ENCODE measurements at regions not wholly inside any gene's neighbourhood (a gene's known extent, or its start where the extent isn't known, plus 50 kb on each side); places are given as distances from the start of the nearest gene placed in this dataset.

DNA sequence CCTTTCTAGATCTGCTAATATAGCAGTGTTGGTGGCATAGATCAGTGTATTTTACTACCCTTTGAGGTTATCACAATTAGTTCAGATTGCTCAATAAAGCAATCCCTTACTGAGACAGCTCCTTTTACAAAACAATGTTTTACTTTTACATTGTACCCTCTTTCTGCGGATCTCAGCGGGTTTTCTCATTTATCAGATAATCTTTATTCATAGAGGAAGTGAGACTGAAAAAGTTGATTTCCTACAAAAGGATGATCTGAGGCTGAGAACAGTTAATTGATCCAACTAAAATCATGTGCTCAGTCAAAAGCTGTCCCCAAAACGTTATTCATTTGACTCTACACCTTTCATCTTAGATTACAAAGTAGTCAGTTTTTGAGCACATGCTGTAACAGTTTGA, 2319.9 kb downstream of the LRRC4C start:
- Histone ChIP-seq H3K9me3 (no peaks in the 10 kb centered on the region), H3K27me3 (replicated peaks; ENCODE audit: insufficient read depth) (no peaks in the 10 kb centered on the region), H3K36me3 (no peaks in the 10 kb centered on the region), H3K27ac (no peak overlapping the region), H3K4me1 (replicated peaks) (no peaks in the 10 kb centered on the region), H3K4me3 (no peak overlapping the region)
- TF ChIP-seq POLR2AphosphoS5 (IDR thresholded peaks at IDR 0.05) = no peak
- TF ChIP-seq, protein P1, sequence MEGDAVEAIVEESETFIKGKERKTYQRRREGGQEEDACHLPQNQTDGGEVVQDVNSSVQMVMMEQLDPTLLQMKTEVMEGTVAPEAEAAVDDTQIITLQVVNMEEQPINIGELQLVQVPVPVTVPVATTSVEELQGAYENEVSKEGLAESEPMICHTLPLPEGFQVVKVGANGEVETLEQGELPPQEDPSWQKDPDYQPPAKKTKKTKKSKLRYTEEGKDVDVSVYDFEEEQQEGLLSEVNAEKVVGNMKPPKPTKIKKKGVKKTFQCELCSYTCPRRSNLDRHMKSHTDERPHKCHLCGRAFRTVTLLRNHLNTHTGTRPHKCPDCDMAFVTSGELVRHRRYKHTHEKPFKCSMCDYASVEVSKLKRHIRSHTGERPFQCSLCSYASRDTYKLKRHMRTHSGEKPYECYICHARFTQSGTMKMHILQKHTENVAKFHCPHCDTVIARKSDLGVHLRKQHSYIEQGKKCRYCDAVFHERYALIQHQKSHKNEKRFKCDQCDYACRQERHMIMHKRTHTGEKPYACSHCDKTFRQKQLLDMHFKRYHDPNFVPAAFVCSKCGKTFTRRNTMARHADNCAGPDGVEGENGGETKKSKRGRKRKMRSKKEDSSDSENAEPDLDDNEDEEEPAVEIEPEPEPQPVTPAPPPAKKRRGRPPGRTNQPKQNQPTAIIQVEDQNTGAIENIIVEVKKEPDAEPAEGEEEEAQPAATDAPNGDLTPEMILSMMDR (IDR thresholded peaks at IDR 0.05) = no peak
- TF ChIP-seq POLR2A (IDR thresholded peaks at IDR 0.05) = no peak
- no peak for DNase-seq (ENCODE audit: low spot score)
- 46% methylated on average over 3 of the region's 3 CpGs for WGBS
- intact Hi-C loops (cut with DNase I) = no loop called here

DNA sequence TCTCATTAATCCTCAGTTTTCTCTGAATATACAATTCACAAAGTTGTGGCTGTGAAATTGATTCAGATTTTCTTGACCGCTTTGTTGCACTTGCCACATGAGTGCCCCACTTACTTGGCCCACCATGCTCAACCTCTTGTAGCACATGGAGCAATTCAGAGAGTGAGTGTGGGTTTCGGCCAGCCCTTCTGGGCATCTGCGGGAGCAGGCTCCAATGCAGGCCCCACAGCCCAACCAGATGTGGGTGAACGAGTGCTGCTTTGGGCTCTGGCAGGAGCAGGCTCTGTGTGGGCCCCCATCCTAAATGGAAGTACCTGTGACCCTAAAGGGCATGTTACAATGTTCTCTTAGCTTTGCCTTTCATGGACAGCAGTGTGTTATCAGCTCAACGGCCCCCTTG, 2338.6 kb downstream of the LRRC4C start:
- WGBS = 87% methylated on average over 5 of the region's 5 CpGs

DNA sequence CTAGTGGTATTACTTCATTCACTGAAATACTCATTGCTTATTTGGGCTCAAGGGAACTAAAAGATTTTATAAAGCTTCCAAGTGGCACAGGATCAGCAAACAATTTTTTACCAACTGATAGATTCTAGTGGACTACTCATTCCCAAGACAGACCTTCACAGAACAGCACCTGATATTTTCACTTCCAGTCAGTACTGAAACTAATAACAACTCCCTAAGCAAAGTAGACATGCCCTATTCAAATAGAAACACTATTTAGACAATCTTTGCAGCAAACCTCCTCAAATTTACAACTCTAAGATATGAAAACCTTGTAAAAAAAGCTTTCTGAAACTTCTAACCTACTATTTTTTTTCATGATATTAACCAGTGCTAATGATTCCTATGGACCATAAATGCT, 2345.8 kb downstream of the LRRC4C start:
- Histone ChIP-seq H3K27me3 (replicated peaks; ENCODE audit: insufficient read depth) (no peaks in the 10 kb centered on the region), H3K27ac (no peak overlapping the region), H3K4me1 (replicated peaks) (no peaks in the 10 kb centered on the region), H3K4me3 (no peak overlapping the region), H3K9me3 (no peaks in the 10 kb centered on the region), H3K36me3 (no peaks in the 10 kb centered on the region)
- TF ChIP-seq POLR2A (IDR thresholded peaks at IDR 0.05) = no peak
- no peak for TF ChIP-seq POLR2AphosphoS5 (IDR thresholded peaks at IDR 0.05)
- TF ChIP-seq, protein P1 (IDR thresholded peaks at IDR 0.05) = no peak
- no peak for DNase-seq (ENCODE audit: low spot score)
- intact Hi-C loops (cut with DNase I) = no loop called here

More for the DNA sequence above, 2338.6 kb downstream of the LRRC4C start:
- TF ChIP-seq POLR2A (IDR thresholded peaks at IDR 0.05) = no peak
- TF ChIP-seq, protein P1 (IDR thresholded peaks at IDR 0.05) = no peak
- TF ChIP-seq POLR2AphosphoS5 (IDR thresholded peaks at IDR 0.05) = no peak
- intact Hi-C loops (cut with DNase I) = no loop called here
- no peak for DNase-seq (ENCODE audit: low spot score)
- Histone ChIP-seq H3K9me3 (no peaks in the 10 kb centered on the region), H3K27me3 (replicated peaks; ENCODE audit: insufficient read depth) (no peaks in the 10 kb centered on the region), H3K36me3 (no peaks in the 10 kb centered on the region), H3K4me1 (replicated peaks) (no peaks in the 10 kb centered on the region), H3K27ac (no peak overlapping the region), H3K4me3 (no peak overlapping the region)

DNA sequence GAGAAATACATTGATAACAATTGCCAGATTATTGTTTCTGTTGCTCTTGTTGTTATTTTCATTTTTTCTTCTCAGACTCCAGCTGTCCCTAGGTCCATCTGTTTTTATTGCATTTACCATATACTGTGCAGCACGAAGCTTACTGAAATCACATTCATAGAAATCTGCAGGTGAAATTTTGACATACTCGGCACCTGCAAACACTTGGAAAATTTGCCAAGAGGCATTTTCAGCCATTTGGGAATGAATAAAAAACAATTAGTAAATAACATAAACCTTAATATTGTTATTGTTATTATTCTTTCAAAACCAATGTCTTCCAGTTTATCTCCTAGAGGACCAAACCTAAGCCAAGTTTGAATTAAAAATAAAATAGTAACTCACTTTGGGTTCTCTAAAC, 2357.2 kb downstream of the LRRC4C start:
- Histone ChIP-seq H3K27me3 (replicated peaks; ENCODE audit: insufficient read depth) (no peaks in the 10 kb centered on the region), H3K36me3 (no peaks in the 10 kb centered on the region), H3K4me3 (no peak overlapping the region), H3K9me3 (no peaks in the 10 kb centered on the region), H3K4me1 (replicated peaks) (no peaks in the 10 kb centered on the region), H3K27ac (no peak overlapping the region)
- TF ChIP-seq, protein P1 (IDR thresholded peaks at IDR 0.05) = no peak
- TF ChIP-seq POLR2A (IDR thresholded peaks at IDR 0.05) (no peak), POLR2AphosphoS5 (IDR thresholded peaks at IDR 0.05) (no peak)
- intact Hi-C loops (cut with DNase I) = no loop called here
- 81% methylated on average over 2 of the region's 2 CpGs for WGBS
- no peak for DNase-seq (ENCODE audit: low spot score)

DNA sequence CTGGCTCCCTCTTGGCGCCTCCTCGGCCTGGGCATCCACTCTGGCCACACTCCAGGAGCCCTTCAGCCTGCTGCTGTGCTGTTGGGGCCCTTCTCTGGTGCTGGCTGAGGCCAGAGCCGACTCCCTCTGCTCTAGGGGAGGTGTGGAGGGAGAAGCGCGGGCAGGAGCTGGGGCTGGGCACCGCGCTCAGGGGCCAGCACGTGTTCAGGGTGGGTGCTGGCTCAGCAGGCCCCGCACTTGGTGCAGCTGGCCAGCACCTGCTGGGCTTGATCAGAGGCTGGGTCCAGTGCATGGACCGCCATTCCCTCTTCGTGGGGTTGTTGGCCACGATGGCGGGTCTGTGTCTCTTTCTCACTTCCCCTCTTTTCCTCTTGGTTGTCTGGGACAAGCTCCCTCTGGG, 2381.0 kb downstream of the LRRC4C start:
- 94% methylated on average over 7 of the region's 13 CpGs for WGBS
- intact Hi-C loops (cut with DNase I) = no loop called here
- Histone ChIP-seq H3K36me3 (no peaks in the 10 kb centered on the region), H3K4me1 (replicated peaks) (no peaks in the 10 kb centered on the region), H3K9me3 (no peaks in the 10 kb centered on the region), H3K27me3 (replicated peaks; ENCODE audit: insufficient read depth) (no peaks in the 10 kb centered on the region), H3K27ac (no peak overlapping the region), H3K4me3 (no peak overlapping the region)
- no peak for TF ChIP-seq POLR2A (IDR thresholded peaks at IDR 0.05)
- no peak for TF ChIP-seq POLR2AphosphoS5 (IDR thresholded peaks at IDR 0.05)
- DNase-seq (ENCODE audit: low spot score) = no peak
